ENCODE measurements at regions not wholly inside any gene's neighbourhood (a gene's known extent, or its start where the extent isn't known, plus 50 kb on each side); places are given as distances from the start of the nearest gene placed in this dataset.

GRCh38 chr4:157992038-157992705, 180.7 kb downstream of the GASK1B start:
- peak; percentile 70 for TF ChIP-seq CTCF (conservative IDR thresholded peaks at IDR 0.05)
- no peak for TF ChIP-seq ZFX (IDR thresholded peaks at IDR 0.05)

Measured in C4-2B (cell line).